Vagina (tissue), 2 donors: ENCODE measurements at regions not wholly inside any gene's neighbourhood (a gene's known extent, or its start where the extent isn't known, plus 50 kb on each side); places are given as distances from the start of the nearest gene placed in this dataset.

Experiments used
- CTCF ChIP-seq, 3 experiments: fragments of 450-650 bp in 2 of 3; fragments of 200-600 bp in 1 of 3; sonication (generic) in 1 of 3; IDR thresholded peaks; one replicate each; pipeline ENCODE4 v1.5.1; 2017 to 2019; ENCODE audit warnings: antibody characterized with exemption in 3 of 3, mild to moderate bottlenecking in 2 of 3, moderate library complexity in 2 of 3
- POLR2A ChIP-seq, 2 donors: fragments of 450-650 bp; IDR thresholded peaks; one replicate each; pipeline ENCODE4 v1.6.1; 2017; ENCODE audit warnings: antibody characterized with exemption in 2 of 2, mild to moderate bottlenecking in 2 of 2, moderate library complexity in 2 of 2
- POLR2AphosphoS5 ChIP-seq, 2 donors: sonication (generic); formaldehyde crosslinking; IDR thresholded peaks; one replicate each; pipeline ENCODE4 v1.9.0; 2017; ENCODE audit warnings: antibody characterized with exemption in 2 of 2, mild to moderate bottlenecking in 2 of 2, low read depth in 1 of 2; ENCODE audit not compliant: insufficient read depth in 1 of 2

- no peak for TF ChIP-seq POLR2AphosphoS5 (IDR thresholded peaks at IDR 0.05; ENCODE audit: insufficient read depth in 1 of 2, low read depth in 1 of 2)
- TF ChIP-seq CTCF (IDR thresholded peaks at IDR 0.05) = no peak
- TF ChIP-seq POLR2A (IDR thresholded peaks at IDR 0.05) = no peak
Observed at GRCh38 chr20:51182571-51182970, 159.7 kb upstream of the KCNG1 start.
